SK-N-SH (cell line): ENCODE measurements at regions not wholly inside any gene's neighbourhood (a gene's known extent, or its start where the extent isn't known, plus 50 kb on each side); places are given as distances from the start of the nearest gene placed in this dataset.

Experiments
- CTCF ChIA-PET: fragments of 300-600, 350-600 bp; formaldehyde crosslinking; extraction: SDS; loops from one replicate; lab custom pipeline; 2021; lab: Yijun Ruan, JAX
- POLR2A ChIA-PET: fragments of 350-600 bp; sonication (Branson Sonifier 250); formaldehyde crosslinking; extraction: SDS; loops from one replicate; lab custom pipeline; 2020; ENCODE audit warnings: antibody characterized with exemption, inconsistent platforms; lab: Yijun Ruan, JAX
- DNase-seq: peaks from one replicate; pipeline ENCODE4 v3.0.0; 2012
- H2AFZ ChIP-seq: fragments of 200-600 bp; sonication (generic); 2 replicates; pipeline ENCODE4 v1.8.1; 2016; ENCODE audit warnings: antibody characterized with exemption, mild to moderate bottlenecking, low read depth
- H3F3A ChIP-seq: fragments of 200-600 bp; sonication (generic); replicated peaks from 2 replicates; pipeline ENCODE3; 2016; ENCODE audit warnings: antibody characterized with exemption, mild to moderate bottlenecking; ENCODE audit not compliant: insufficient read depth
- H3K27ac ChIP-seq, 2 experiments: fragments of 200-500 bp in 1 of 2; fragments of 200-600 bp in 1 of 2; sonication (Bioruptor generic) in 1 of 2; sonication (generic), shearing (Covaris generic) in 1 of 2; 2 replicates each; pipeline versions ENCODE4 v1.5.1 to v1.6.1; 2014 to 2016; ENCODE audit warnings: low read depth in 2 of 2, inconsistent platforms in 1 of 2, low read length in 1 of 2, mild to moderate bottlenecking in 1 of 2, mixed read lengths in 1 of 2
- H3K27me3 ChIP-seq: fragments of 200-600 bp; sonication (generic), shearing (Covaris generic); 2 replicates; pipeline ENCODE4 v1.6.1; 2016; ENCODE audit warnings: mixed run types; ENCODE audit not compliant: insufficient read depth
- H3K36me3 ChIP-seq, 2 experiments: fragments of 200-500 bp in 1 of 2; fragments of 200-600 bp in 1 of 2; sonication (Bioruptor generic) in 1 of 2; sonication (generic) in 1 of 2; replicated peaks in 1 of 2; 2 replicates each; pipeline versions ENCODE3 to v1.5.1; 2014 to 2016; ENCODE audit warnings: low read length in 1 of 2, mild to moderate bottlenecking in 1 of 2; ENCODE audit not compliant: insufficient read depth in 2 of 2, control insufficient read depth in 1 of 2
- H3K4me1 ChIP-seq, 2 experiments: fragments of 200-500 bp in 1 of 2; fragments of 200-600 bp in 1 of 2; sonication (Bioruptor generic) in 1 of 2; sonication (generic), shearing (Covaris generic) in 1 of 2; 2 replicates each; pipeline versions ENCODE4 v1.5.1 to v1.6.1; 2014 to 2016; ENCODE audit warnings: low read depth in 1 of 2, low read length in 1 of 2, mixed run types in 1 of 2; ENCODE audit not compliant: insufficient read depth in 2 of 2, control insufficient read depth in 1 of 2
- H3K4me2 ChIP-seq: fragments of 200-600 bp; sonication (generic), shearing (Covaris generic); 2 replicates; pipeline ENCODE4 v1.6.1; 2017; ENCODE audit warnings: mixed run types
- H3K4me3 ChIP-seq, 2 experiments: fragments of 200-500 bp in 1 of 2; fragments of 200-600 bp in 1 of 2; sonication (Bioruptor generic) in 1 of 2; sonication (generic), shearing (Covaris generic) in 1 of 2; 2 replicates each; pipeline versions ENCODE4 v1.5.1 to v1.8.1; 2014 to 2016; ENCODE audit warnings: low read depth in 2 of 2, inconsistent platforms in 1 of 2, low read length in 1 of 2, mild to moderate bottlenecking in 1 of 2, mixed read lengths in 1 of 2, moderate library complexity in 1 of 2
- H3K79me2 ChIP-seq: fragments of 200-600 bp; sonication (generic); 2 replicates; pipeline ENCODE4 v1.8.1; 2017; ENCODE audit warnings: mild to moderate bottlenecking; ENCODE audit not compliant: insufficient read depth
- H3K9ac ChIP-seq: fragments of 200-600 bp; sonication (generic); 2 replicates; pipeline ENCODE4 v1.6.1; 2017; ENCODE audit warnings: mixed run types
- H3K9me2 ChIP-seq: fragments of 200-600 bp; sonication (generic); 2 replicates; pipeline ENCODE4 v1.6.1; 2017; ENCODE audit warnings: mixed run types
- H3K9me3 ChIP-seq: fragments of 200-600 bp; sonication (generic); 2 replicates; pipeline ENCODE4 v1.6.1; 2017; ENCODE audit warnings: mixed run types, mild to moderate bottlenecking, moderate library complexity
- H4K20me1 ChIP-seq: fragments of 200-600 bp; sonication (generic); 2 replicates; pipeline ENCODE4 v1.6.1; 2017; ENCODE audit warnings: mild to moderate bottlenecking, mixed run types; ENCODE audit not compliant: insufficient read depth
- FOSL2 ChIP-seq: IDR thresholded peaks from 2 replicates; pipeline ENCODE4 v1.4.0; 2012; ENCODE audit warnings: low read depth, mild to moderate bottlenecking, moderate library complexity, borderline replicate concordance
- FOXJ3 ChIP-seq: sonication (generic); formaldehyde crosslinking; IDR thresholded peaks from 2 replicates; pipeline ENCODE4 v1.5.1; 2020; ENCODE audit warnings: mild to moderate bottlenecking, missing genetic modification reagents
- GABPA ChIP-seq: IDR thresholded peaks from 2 replicates; pipeline ENCODE4 v1.4.0; 2012; ENCODE audit warnings: low read depth, mild to moderate bottlenecking
- GATA2 ChIP-seq: sonication (generic); formaldehyde crosslinking; IDR thresholded peaks from 2 replicates; pipeline ENCODE4 v1.5.0; 2020; ENCODE audit warnings: mild to moderate bottlenecking, missing genetic modification reagents
- MEF2A ChIP-seq: IDR thresholded peaks from 2 replicates; pipeline ENCODE4 v1.4.0; 2012; ENCODE audit warnings: low read depth, borderline replicate concordance
- MXI1 ChIP-seq: IDR thresholded peaks from 2 replicates; pipeline ENCODE4 v1.6.1; 2012; ENCODE audit warnings: mild to moderate bottlenecking, low read depth, low read length, improper control_type of control experiment
- POLR2AphosphoS5 ChIP-seq: IDR thresholded peaks from 2 replicates; pipeline ENCODE4 v1.6.1; 2012; ENCODE audit warnings: low read depth, low read length
- RAD21 ChIP-seq: IDR thresholded peaks from 2 replicates; pipeline ENCODE4 v1.6.1; 2012; ENCODE audit warnings: mild to moderate bottlenecking, low read length
- RXRA ChIP-seq: IDR thresholded peaks from 2 replicates; pipeline ENCODE4 v1.4.0; 2012; ENCODE audit warnings: low read depth, mild to moderate bottlenecking, borderline replicate concordance
- SMC3 ChIP-seq: IDR thresholded peaks from 2 replicates; pipeline ENCODE4 v1.6.1; 2012; ENCODE audit warnings: low read depth, low read length, improper control_type of control experiment
- TCF12 ChIP-seq: IDR thresholded peaks from 2 replicates; pipeline ENCODE4 v1.4.0; 2012
- WGBS: methylation state at CpG from one replicate; pipeline ENCODE4 v1.1.6; 2017; ENCODE audit warnings: low lambda C conversion rate; 5-methylcytosine and 5-hydroxymethylcytosine counted together
- TF ChIP-seq, protein P1 (sequence below): IDR thresholded peaks from 2 replicates; pipeline ENCODE4; 2012
- TF ChIP-seq, protein P2 (sequence below): fragments of 150-350 bp; IDR thresholded peaks from 2 replicates; pipeline ENCODE4 v1.6.1; 2016; ENCODE audit warnings: mild to moderate bottlenecking, low read depth, low read length
- TF ChIP-seq, protein P3 (sequence below): fragments of 200-600 bp; sonication (generic); IDR thresholded peaks from 2 replicates; pipeline ENCODE4 v1.6.1; 2017; ENCODE audit warnings: antibody characterized with exemption, mild to moderate bottlenecking, moderate library complexity
- TF ChIP-seq, protein P4 (sequence below): IDR thresholded peaks from 2 replicates; pipeline ENCODE4 v1.4.0; 2012; ENCODE audit warnings: low read depth
- TF ChIP-seq, protein P5 (sequence below): IDR thresholded peaks from 2 replicates; pipeline ENCODE4 v1.6.1; 2012; ENCODE audit warnings: mild to moderate bottlenecking, low read depth, low read length, moderate library complexity
- TF ChIP-seq, protein P6 (sequence below): IDR thresholded peaks from 2 replicates; pipeline ENCODE4 v1.4.0; 2012; ENCODE audit warnings: low read depth, borderline replicate concordance

DNA sequence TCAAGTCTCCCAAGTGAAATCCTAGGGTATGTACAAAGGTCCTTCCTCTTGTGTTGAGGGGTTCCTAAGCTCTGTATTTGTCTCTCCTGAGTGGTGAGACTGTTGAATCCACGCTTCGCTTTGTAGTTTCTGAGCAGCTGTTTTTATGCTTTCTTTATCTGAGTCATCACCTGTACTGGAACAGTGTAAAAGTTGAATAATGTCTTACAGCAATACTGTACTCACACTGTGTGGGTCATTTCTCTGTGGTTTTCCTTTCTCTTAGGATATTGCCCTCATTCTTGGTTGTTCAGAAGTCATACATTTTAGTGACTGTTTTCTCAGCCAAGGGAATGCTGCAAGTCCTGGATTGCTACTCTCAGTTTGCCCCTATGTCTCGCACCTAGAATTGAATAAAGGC lies 1596.6 kb downstream of the SLITRK5 start:
- H4K20me1 ChIP-seq, result no peaks in the 10 kb centered on the region
- no peak overlapping the region for H3K9ac ChIP-seq
- H3K4me2 ChIP-seq, result no peak overlapping the region
- H3K36me3 ChIP-seq, result no peaks in the 10 kb centered on the region
- no peak for DNase-seq
- no peak overlapping the region for H2AFZ ChIP-seq
- no peaks in the 10 kb centered on the region for H3K79me2 ChIP-seq
- 58% methylated on average over 3 of the region's 3 CpGs for WGBS
- TF ChIP-seq, protein P1, sequence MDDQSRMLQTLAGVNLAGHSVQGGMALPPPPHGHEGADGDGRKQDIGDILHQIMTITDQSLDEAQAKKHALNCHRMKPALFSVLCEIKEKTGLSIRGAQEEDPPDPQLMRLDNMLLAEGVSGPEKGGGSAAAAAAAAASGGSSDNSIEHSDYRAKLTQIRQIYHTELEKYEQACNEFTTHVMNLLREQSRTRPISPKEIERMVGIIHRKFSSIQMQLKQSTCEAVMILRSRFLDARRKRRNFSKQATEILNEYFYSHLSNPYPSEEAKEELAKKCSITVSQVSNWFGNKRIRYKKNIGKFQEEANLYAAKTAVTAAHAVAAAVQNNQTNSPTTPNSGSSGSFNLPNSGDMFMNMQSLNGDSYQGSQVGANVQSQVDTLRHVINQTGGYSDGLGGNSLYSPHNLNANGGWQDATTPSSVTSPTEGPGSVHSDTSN, result no peak
- no peak for TF ChIP-seq MEF2A
- TF ChIP-seq, protein P2, sequence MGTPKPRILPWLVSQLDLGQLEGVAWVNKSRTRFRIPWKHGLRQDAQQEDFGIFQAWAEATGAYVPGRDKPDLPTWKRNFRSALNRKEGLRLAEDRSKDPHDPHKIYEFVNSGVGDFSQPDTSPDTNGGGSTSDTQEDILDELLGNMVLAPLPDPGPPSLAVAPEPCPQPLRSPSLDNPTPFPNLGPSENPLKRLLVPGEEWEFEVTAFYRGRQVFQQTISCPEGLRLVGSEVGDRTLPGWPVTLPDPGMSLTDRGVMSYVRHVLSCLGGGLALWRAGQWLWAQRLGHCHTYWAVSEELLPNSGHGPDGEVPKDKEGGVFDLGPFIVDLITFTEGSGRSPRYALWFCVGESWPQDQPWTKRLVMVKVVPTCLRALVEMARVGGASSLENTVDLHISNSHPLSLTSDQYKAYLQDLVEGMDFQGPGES, result no peak
- TF ChIP-seq, protein P3, sequence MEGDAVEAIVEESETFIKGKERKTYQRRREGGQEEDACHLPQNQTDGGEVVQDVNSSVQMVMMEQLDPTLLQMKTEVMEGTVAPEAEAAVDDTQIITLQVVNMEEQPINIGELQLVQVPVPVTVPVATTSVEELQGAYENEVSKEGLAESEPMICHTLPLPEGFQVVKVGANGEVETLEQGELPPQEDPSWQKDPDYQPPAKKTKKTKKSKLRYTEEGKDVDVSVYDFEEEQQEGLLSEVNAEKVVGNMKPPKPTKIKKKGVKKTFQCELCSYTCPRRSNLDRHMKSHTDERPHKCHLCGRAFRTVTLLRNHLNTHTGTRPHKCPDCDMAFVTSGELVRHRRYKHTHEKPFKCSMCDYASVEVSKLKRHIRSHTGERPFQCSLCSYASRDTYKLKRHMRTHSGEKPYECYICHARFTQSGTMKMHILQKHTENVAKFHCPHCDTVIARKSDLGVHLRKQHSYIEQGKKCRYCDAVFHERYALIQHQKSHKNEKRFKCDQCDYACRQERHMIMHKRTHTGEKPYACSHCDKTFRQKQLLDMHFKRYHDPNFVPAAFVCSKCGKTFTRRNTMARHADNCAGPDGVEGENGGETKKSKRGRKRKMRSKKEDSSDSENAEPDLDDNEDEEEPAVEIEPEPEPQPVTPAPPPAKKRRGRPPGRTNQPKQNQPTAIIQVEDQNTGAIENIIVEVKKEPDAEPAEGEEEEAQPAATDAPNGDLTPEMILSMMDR, result no peak
- TF ChIP-seq FOSL2, result no peak
- TF ChIP-seq, protein P4, sequence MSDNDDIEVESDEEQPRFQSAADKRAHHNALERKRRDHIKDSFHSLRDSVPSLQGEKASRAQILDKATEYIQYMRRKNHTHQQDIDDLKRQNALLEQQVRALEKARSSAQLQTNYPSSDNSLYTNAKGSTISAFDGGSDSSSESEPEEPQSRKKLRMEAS, result no peak
- TF ChIP-seq RXRA, result no peak
- no peak for TF ChIP-seq RAD21
- TF ChIP-seq SMC3, result no peak
- TF ChIP-seq, protein P5, sequence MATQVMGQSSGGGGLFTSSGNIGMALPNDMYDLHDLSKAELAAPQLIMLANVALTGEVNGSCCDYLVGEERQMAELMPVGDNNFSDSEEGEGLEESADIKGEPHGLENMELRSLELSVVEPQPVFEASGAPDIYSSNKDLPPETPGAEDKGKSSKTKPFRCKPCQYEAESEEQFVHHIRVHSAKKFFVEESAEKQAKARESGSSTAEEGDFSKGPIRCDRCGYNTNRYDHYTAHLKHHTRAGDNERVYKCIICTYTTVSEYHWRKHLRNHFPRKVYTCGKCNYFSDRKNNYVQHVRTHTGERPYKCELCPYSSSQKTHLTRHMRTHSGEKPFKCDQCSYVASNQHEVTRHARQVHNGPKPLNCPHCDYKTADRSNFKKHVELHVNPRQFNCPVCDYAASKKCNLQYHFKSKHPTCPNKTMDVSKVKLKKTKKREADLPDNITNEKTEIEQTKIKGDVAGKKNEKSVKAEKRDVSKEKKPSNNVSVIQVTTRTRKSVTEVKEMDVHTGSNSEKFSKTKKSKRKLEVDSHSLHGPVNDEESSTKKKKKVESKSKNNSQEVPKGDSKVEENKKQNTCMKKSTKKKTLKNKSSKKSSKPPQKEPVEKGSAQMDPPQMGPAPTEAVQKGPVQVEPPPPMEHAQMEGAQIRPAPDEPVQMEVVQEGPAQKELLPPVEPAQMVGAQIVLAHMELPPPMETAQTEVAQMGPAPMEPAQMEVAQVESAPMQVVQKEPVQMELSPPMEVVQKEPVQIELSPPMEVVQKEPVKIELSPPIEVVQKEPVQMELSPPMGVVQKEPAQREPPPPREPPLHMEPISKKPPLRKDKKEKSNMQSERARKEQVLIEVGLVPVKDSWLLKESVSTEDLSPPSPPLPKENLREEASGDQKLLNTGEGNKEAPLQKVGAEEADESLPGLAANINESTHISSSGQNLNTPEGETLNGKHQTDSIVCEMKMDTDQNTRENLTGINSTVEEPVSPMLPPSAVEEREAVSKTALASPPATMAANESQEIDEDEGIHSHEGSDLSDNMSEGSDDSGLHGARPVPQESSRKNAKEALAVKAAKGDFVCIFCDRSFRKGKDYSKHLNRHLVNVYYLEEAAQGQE, result no peak
- no peak for TF ChIP-seq POLR2AphosphoS5
- no peak for TF ChIP-seq MXI1
- no peak for TF ChIP-seq GABPA
- TF ChIP-seq TCF12, result no peak
- TF ChIP-seq GATA2 (CRISPR knock-in tag), result no peak
- TF ChIP-seq FOXJ3, result no peak
- TF ChIP-seq, protein P6, sequence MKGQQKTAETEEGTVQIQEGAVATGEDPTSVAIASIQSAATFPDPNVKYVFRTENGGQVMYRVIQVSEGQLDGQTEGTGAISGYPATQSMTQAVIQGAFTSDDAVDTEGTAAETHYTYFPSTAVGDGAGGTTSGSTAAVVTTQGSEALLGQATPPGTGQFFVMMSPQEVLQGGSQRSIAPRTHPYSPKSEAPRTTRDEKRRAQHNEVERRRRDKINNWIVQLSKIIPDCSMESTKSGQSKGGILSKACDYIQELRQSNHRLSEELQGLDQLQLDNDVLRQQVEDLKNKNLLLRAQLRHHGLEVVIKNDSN, result no peak
- no peaks in the 10 kb centered on the region for H3K9me2 ChIP-seq
- H3K4me3 ChIP-seq, result no peak overlapping the region
- no peaks in the 10 kb centered on the region for H3F3A ChIP-seq
- no peaks in the 10 kb centered on the region for H3K27me3 ChIP-seq
- H3K27ac ChIP-seq, result no peak overlapping the region
- ChIA-PET POLR2A (no interaction called here), CTCF (no interaction called here)
- no peaks in the 10 kb centered on the region; a peak in 2 of 4 replicates for H3K4me1 ChIP-seq
- no peaks in the 10 kb centered on the region for H3K9me3 ChIP-seq
